CD4-positive, alpha-beta T cell (primary cell): ENCODE measurements at regions not wholly inside any gene's neighbourhood (a gene's known extent, or its start where the extent isn't known, plus 50 kb on each side); places are given as distances from the start of the nearest gene placed in this dataset.

Source experiments
- ATAC-seq: fragments of 200-7000 bp; cut with Tn5 transposase; one replicate; pipeline ENCODE4 v1.10.0; 2022; ENCODE audit warnings: mild to moderate bottlenecking; ENCODE audit not compliant: poor library complexity
- CTCF ChIA-PET: fragments of 350-600 bp; sonication (Branson Sonifier 250); formaldehyde crosslinking; loops from one replicate; lab custom pipeline; 2021; ENCODE audit warnings: antibody characterized with exemption, inconsistent platforms; lab: Charles Lee
- POLR2A ChIA-PET: fragments of 350-600 bp; sonication (Branson Sonifier 250); formaldehyde crosslinking; loops from one replicate; lab custom pipeline; 2021; ENCODE audit warnings: antibody characterized with exemption, inconsistent platforms; lab: Charles Lee
- DNase-seq, 14 experiments: peaks; one replicate each; pipeline ENCODE4 v3.0.0-alpha.2; 2013 to 2020; ENCODE audit warnings: mixed read lengths in 2 of 14
- H3K27ac ChIP-seq, 2 donors: one replicate each; pipeline versions ENCODE4 v1.5.1 to v1.7.0; 2013; ENCODE audit warnings: low read length in 2 of 2, low read depth in 1 of 2, mild to moderate bottlenecking in 1 of 2
- H3K27me3 ChIP-seq, 2 experiments: 1 replicate in 1 of 2; 2 replicates in 1 of 2; pipeline versions ENCODE4 v1.6.1 to v1.7.0; 2013; ENCODE audit warnings: low read length in 2 of 2, control low read depth in 1 of 2, mild to moderate bottlenecking in 1 of 2, moderate library complexity in 1 of 2; ENCODE audit not compliant: insufficient read depth in 2 of 2, control insufficient read depth in 1 of 2
- H3K36me3 ChIP-seq: one replicate; pipeline ENCODE4 v1.6.1; 2013; ENCODE audit warnings: low read length, control low read depth; ENCODE audit not compliant: insufficient read depth
- H3K4me1 ChIP-seq: one replicate; pipeline ENCODE4 v1.6.1; 2013; ENCODE audit warnings: low read length, control low read depth; ENCODE audit not compliant: insufficient read depth
- H3K4me3 ChIP-seq: one replicate; pipeline ENCODE4 v1.5.1; 2013; ENCODE audit warnings: mild to moderate bottlenecking, low read length, moderate library complexity
- H3K9me3 ChIP-seq, 2 experiments: 1 replicate in 1 of 2; 2 replicates in 1 of 2; pipeline versions ENCODE4 v1.6.1 to v1.7.0; 2013; ENCODE audit warnings: low read length in 2 of 2, mild to moderate bottlenecking in 2 of 2, control low read depth in 1 of 2, moderate library complexity in 1 of 2; ENCODE audit not compliant: control insufficient read depth in 1 of 2, insufficient read depth in 1 of 2
- H3K27ac Mint-ChIP-seq: one replicate; pipeline ENCODE4 v1.8.0; 2020; ENCODE audit warnings: mixed read lengths
- H3K27me3 Mint-ChIP-seq: one replicate; pipeline ENCODE4 v1.8.0; 2021; ENCODE audit warnings: mixed read lengths
- H3K36me3 Mint-ChIP-seq: one replicate; pipeline ENCODE4 v1.8.0; 2021; ENCODE audit warnings: low read depth, mixed read lengths
- H3K4me1 Mint-ChIP-seq: one replicate; pipeline ENCODE4 v1.8.0; 2021; ENCODE audit warnings: low read depth, mixed read lengths
- H3K4me3 Mint-ChIP-seq: one replicate; pipeline ENCODE4 v1.8.0; 2020; ENCODE audit warnings: mild to moderate bottlenecking, mixed read lengths
- H3K9me3 Mint-ChIP-seq: one replicate; pipeline ENCODE4 v1.8.0; 2020; ENCODE audit warnings: mixed read lengths
- intact Hi-C, 2 experiments: fragments of 100-400 bp; cut with DNase I in 1 of 2; cut with micrococcal nuclease in 1 of 2; formaldehyde crosslinking; loops; one replicate each; pipeline versions ENCODE4 v1.15.1 to v1.9.0; 2023 to 2025; cut with DNase I, micrococcal nuclease
- TF ChIP-seq, protein P1 (sequence below): fragments of 200-600 bp; IDR thresholded peaks from one replicate; pipeline ENCODE4 v1.8.0; 2022; ENCODE audit warnings: antibody characterized with exemption, mild to moderate bottlenecking

DNA sequence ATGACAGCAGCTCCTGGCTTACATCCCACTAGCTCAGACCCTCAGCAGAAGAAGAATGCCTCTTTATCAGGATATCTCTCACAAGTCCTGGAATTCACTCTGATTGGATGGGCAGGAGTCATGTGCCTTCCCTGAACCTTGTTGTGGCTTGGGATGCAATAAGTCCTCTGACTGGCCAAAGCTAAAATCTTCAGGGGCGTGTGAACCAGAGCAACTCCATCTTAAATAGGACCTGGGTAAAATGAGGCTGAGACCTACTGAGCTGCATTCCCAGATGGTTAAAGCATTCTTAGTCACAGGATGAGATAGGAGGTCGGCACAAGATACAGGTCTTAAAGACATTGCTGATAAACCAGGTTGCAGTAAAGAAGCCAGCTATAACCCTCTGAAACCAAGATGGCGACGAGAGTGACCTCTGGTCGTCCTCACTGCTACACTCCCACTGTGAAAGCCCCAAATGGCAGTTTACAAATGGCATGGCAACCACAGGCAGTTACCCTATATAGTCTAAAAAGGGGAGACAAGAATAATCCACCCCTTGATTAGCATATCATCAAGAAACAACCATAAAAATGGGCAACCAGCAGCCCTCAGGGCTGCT lies 60.4 kb upstream of the FICD start:
- Mint-ChIP-seq H3K27ac (no peak overlapping the region), H3K9me3 (no peaks in the 10 kb centered on the region), H3K27me3 (peaks cover 51% of the 10 kb centered on the region), H3K4me1 (no peaks in the 10 kb centered on the region), H3K36me3 (no peaks in the 10 kb centered on the region), H3K4me3 (no peak overlapping the region)
- ATAC-seq: no peak
- TF ChIP-seq, protein P1, sequence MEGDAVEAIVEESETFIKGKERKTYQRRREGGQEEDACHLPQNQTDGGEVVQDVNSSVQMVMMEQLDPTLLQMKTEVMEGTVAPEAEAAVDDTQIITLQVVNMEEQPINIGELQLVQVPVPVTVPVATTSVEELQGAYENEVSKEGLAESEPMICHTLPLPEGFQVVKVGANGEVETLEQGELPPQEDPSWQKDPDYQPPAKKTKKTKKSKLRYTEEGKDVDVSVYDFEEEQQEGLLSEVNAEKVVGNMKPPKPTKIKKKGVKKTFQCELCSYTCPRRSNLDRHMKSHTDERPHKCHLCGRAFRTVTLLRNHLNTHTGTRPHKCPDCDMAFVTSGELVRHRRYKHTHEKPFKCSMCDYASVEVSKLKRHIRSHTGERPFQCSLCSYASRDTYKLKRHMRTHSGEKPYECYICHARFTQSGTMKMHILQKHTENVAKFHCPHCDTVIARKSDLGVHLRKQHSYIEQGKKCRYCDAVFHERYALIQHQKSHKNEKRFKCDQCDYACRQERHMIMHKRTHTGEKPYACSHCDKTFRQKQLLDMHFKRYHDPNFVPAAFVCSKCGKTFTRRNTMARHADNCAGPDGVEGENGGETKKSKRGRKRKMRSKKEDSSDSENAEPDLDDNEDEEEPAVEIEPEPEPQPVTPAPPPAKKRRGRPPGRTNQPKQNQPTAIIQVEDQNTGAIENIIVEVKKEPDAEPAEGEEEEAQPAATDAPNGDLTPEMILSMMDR: no peak
- H3K36me3 ChIP-seq: no peaks in the 10 kb centered on the region
- intact Hi-C loops: loop anchor here in 1 of 2 experiments (10.0 kb wide), 2 partner anchors 350 to 470 kb away; no protein-coding TSS in a partner anchor
- no peak overlapping the region for H3K4me3 ChIP-seq
- ChIA-PET CTCF (no interaction called here), POLR2A (no interaction called here)
- peaks cover 3% of the 10 kb centered on the region in 2 experiments for H3K27me3 ChIP-seq
- DNase-seq: no peak
- no peaks in the 10 kb centered on the region for H3K4me1 ChIP-seq
- no peaks in the 10 kb centered on the region for H3K9me3 ChIP-seq
- no peak overlapping the region for H3K27ac ChIP-seq

DNA sequence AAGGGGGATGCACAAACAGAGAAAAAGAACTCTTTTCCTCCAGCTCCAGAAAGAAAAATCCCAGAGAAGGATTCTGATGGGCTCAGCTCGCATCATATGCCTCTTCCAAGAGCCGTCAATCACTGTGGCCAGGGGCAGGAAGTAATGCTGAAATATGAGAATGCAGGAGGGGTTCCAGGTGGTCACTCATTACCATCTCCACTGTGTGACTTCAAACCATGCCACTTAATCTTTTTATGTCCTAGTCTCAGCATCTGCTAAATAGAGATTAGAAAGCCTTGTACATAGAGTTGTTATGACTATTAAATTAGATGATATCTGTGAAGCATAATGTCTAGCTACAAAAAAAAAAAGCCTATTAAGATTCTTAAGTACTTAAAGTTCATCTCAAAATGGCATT lies 65.6 kb upstream of the FICD start:
- H3K27ac ChIP-seq: no peak overlapping the region
- intact Hi-C loops: no loop called here
- peaks cover 4 to 5% of the 10 kb centered on the region in 2 experiments for H3K27me3 ChIP-seq
- Mint-ChIP-seq H3K4me1 (no peaks in the 10 kb centered on the region), H3K27me3 (peaks cover 48% of the 10 kb centered on the region), H3K36me3 (no peaks in the 10 kb centered on the region), H3K4me3 (no peak overlapping the region), H3K9me3 (no peaks in the 10 kb centered on the region), H3K27ac (no peak overlapping the region)
- TF ChIP-seq, protein P1: no peak
- no peak for DNase-seq
- H3K9me3 ChIP-seq: no peaks in the 10 kb centered on the region
- no peak for ATAC-seq
- ChIA-PET CTCF (no interaction called here), POLR2A (no interaction called here)
- no peaks in the 10 kb centered on the region for H3K4me1 ChIP-seq
- H3K4me3 ChIP-seq: no peak overlapping the region
- H3K36me3 ChIP-seq: no peaks in the 10 kb centered on the region

DNA sequence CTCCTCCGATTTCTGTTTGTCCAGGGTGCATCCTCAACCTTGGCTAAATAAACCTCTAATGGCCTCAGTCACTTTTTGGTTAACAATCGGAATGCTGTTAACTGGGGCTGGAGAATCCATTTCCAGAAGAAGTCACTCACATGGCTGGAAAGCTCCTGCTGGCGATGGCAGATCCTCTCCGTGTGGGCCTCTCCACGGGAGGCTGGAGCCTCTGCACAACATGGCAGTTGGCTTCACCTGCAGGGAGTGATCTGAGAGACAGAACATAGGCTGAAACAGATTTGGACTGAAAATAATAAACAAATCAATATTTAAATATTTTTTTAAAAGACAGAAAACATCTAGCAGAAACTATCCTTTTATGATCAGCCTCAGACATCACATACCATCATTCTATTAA lies 66.8 kb upstream of the FICD start:
- H3K27me3 Mint-ChIP-seq: peaks cover 47% of the 10 kb centered on the region
- Histone ChIP-seq H3K4me3 (no peak overlapping the region), H3K27ac (no peak overlapping the region), H3K36me3 (no peaks in the 10 kb centered on the region), H3K9me3 (no peaks in the 10 kb centered on the region), H3K4me1 (no peaks in the 10 kb centered on the region), H3K27me3 (peaks cover 4 to 5% of the 10 kb centered on the region in 2 experiments)
- intact Hi-C loops: no loop called here
- no peaks in the 10 kb centered on the region for H3K9me3 Mint-ChIP-seq
- DNase-seq (no peak), ATAC-seq (no peak)
- POLR2A ChIA-PET: no interaction called here
- H3K27ac Mint-ChIP-seq: no peak overlapping the region
- H3K4me3 Mint-ChIP-seq: no peak overlapping the region
- no peaks in the 10 kb centered on the region for H3K36me3 Mint-ChIP-seq
- TF ChIP-seq, protein P1: no peak
- CTCF ChIA-PET: no interaction called here
- H3K4me1 Mint-ChIP-seq: no peaks in the 10 kb centered on the region
